Esophagus squamous epithelium (tissue), 4 donors: ENCODE measurements at regions not wholly inside any gene's neighbourhood (a gene's known extent, or its start where the extent isn't known, plus 50 kb on each side); places are given as distances from the start of the nearest gene placed in this dataset.

Experiments
- POLR2A ChIP-seq, 4 donors: fragments of 450-650 bp; IDR thresholded peaks; one replicate each; pipeline ENCODE4 v1.6.1; 2017; ENCODE audit warnings: antibody characterized with exemption in 4 of 4, mild to moderate bottlenecking in 4 of 4, moderate library complexity in 3 of 4
- TF ChIP-seq, protein P1 (sequence below), 6 experiments: fragments of 450-650 bp in 4 of 6; fragments of 200-600 bp in 2 of 6; sonication (generic) in 2 of 6; IDR thresholded peaks; one replicate each; pipeline ENCODE4 v1.5.1; 2016 to 2019; ENCODE audit warnings: antibody characterized with exemption in 6 of 6, mild to moderate bottlenecking in 4 of 6, moderate library complexity in 4 of 6

DNA sequence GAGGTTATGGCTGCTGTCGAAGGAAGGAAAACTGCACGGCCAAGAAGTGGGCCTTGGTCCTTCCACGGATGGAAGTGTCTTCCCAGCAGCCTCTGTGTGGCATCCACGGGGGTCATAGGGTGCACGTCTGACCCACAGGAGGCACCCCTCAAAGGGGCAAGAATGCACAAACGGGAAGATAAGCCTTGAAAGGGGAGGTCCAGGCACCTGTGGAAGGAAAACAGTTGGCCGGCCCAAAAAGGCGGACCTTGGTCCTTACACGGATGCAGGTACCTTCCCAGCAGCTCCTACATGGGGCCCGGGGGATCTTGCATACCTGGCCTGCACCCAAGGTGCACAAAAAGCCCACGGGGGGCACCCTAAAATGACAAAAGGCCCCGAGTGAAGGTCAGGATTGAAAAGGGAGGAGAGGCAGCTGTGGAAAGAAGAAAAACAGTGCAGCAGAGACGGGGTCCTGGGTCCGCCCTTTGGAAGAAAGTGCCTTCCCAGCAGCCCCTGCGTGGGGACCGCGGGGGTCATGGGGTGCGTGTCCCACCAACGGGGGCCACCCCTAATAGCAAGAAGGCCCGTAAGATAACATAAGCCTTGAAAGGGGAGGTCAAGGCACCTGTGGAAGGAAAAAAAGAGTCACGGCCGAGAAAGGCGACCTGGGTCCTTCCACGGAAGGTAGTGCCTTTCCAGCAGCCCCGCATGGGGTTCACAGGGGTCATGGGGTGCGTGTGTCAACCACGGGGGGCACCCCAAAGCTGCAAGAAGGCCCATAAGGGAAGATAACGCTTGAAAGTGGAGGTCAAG is 276.1 kb downstream of the ALG10 start:
- TF ChIP-seq, protein P1, sequence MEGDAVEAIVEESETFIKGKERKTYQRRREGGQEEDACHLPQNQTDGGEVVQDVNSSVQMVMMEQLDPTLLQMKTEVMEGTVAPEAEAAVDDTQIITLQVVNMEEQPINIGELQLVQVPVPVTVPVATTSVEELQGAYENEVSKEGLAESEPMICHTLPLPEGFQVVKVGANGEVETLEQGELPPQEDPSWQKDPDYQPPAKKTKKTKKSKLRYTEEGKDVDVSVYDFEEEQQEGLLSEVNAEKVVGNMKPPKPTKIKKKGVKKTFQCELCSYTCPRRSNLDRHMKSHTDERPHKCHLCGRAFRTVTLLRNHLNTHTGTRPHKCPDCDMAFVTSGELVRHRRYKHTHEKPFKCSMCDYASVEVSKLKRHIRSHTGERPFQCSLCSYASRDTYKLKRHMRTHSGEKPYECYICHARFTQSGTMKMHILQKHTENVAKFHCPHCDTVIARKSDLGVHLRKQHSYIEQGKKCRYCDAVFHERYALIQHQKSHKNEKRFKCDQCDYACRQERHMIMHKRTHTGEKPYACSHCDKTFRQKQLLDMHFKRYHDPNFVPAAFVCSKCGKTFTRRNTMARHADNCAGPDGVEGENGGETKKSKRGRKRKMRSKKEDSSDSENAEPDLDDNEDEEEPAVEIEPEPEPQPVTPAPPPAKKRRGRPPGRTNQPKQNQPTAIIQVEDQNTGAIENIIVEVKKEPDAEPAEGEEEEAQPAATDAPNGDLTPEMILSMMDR (IDR thresholded peaks at IDR 0.05): no peak
- TF ChIP-seq POLR2A (IDR thresholded peaks at IDR 0.05): no peak
